ENCODE measurements at regions not wholly inside any gene's neighbourhood (a gene's known extent, or its start where the extent isn't known, plus 50 kb on each side); places are given as distances from the start of the nearest gene placed in this dataset.
"Not testable (repeated sequence)": the region's sequence is repeated elsewhere in the genome, so short reads cannot be mapped to it uniquely, and the experiment has no call there.

DNA sequence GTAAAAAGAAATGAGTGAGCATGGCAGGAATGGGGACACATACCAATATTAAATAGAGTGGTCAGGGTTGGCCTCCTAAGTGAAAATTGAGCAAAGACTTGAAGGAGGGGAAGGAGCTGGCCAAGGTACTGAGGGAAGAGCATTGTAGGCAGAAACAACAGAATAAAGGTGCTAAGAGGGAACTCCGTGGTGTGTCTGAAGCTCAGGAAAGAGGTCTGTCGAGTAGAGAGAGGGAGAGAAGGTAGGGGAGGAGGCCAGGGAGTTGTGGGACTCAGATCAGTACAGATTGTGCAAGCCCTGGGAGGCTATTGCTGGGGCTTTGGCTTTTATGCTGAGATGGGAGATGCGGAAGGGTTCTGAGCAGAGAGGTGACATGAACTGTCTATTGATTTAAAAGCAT is 664.7 kb downstream of the SPATA31A6 start:
- TF ChIP-seq TAF1, POLR2A (IDR thresholded peaks at IDR 0.05; ENCODE audit: low read depth, low read length): not testable (repeated sequence)

All from GM12891 (cell line).